Astrocyte (in vitro differentiated cells and primary cell): ENCODE measurements at regions not wholly inside any gene's neighbourhood (a gene's known extent, or its start where the extent isn't known, plus 50 kb on each side); places are given as distances from the start of the nearest gene placed in this dataset.

Source experiments
- EZH2 ChIP-seq: IDR thresholded peaks from 2 replicates; pipeline ENCODE4 v1.6.1; 2012; ENCODE audit warnings: mild to moderate bottlenecking, low read length, inconsistent platforms; ENCODE audit not compliant: insufficient read depth
- TF ChIP-seq, protein P1 (sequence below): IDR thresholded peaks from 2 replicates; pipeline ENCODE4 v1.5.1; 2011; ENCODE audit warnings: low read depth, mild to moderate bottlenecking, inconsistent platforms, low read length, moderate library complexity; ENCODE audit not compliant: insufficient read depth

DNA sequence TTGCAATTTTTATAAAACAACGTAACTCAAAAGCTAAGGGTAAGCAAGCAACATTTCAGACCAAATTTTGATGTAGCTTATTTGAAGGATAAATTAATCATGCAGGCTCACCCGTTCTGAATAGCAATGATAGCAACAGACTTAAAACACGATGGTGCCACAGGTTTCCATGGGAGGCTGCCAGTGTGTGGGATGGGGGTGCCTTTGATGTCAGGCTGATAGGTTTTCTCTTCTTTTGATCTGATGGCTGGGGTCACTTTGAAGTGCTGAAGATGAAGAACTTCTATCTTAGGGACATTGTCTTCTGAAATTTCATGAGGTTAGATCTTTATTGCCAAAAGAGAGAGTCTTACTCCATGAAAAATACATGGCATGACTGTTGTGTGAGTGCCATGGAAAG is 206.8 kb downstream of the LPIN1 start:
- TF ChIP-seq, protein P1, sequence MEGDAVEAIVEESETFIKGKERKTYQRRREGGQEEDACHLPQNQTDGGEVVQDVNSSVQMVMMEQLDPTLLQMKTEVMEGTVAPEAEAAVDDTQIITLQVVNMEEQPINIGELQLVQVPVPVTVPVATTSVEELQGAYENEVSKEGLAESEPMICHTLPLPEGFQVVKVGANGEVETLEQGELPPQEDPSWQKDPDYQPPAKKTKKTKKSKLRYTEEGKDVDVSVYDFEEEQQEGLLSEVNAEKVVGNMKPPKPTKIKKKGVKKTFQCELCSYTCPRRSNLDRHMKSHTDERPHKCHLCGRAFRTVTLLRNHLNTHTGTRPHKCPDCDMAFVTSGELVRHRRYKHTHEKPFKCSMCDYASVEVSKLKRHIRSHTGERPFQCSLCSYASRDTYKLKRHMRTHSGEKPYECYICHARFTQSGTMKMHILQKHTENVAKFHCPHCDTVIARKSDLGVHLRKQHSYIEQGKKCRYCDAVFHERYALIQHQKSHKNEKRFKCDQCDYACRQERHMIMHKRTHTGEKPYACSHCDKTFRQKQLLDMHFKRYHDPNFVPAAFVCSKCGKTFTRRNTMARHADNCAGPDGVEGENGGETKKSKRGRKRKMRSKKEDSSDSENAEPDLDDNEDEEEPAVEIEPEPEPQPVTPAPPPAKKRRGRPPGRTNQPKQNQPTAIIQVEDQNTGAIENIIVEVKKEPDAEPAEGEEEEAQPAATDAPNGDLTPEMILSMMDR: no peak
- no peak for TF ChIP-seq EZH2
